GM12891 (cell line): ENCODE measurements at regions not wholly inside any gene's neighbourhood (a gene's known extent, or its start where the extent isn't known, plus 50 kb on each side); places are given as distances from the start of the nearest gene placed in this dataset.

Experiments
- DNase-seq: peaks from one replicate; pipeline ENCODE4 v3.0.0; 2011; ENCODE audit warnings: low spot score; ENCODE audit not compliant: insufficient read length
- FAIRE-seq: peaks from 2 replicates; lab custom pipeline; 2011; peaks lifted over from hg19 to GRCh38; lab: Jason Lieb, UNC
- PAX5 ChIP-seq: IDR thresholded peaks from 2 replicates; pipeline ENCODE4 v1.6.1; 2011; ENCODE audit warnings: low read length, moderate library complexity, mild to moderate bottlenecking; ENCODE audit not compliant: insufficient read depth, severe bottlenecking
- POLR2A ChIP-seq: IDR thresholded peaks from 2 replicates; pipeline ENCODE4 v1.6.1; 2011; ENCODE audit warnings: low read depth, low read length, control low read depth
- POLR2AphosphoS5 ChIP-seq: IDR thresholded peaks from 2 replicates; pipeline ENCODE4 v1.6.1; 2011; ENCODE audit warnings: low read depth, low read length, control low read depth
- POU2F2 ChIP-seq: IDR thresholded peaks from 2 replicates; pipeline ENCODE4 v1.6.1; 2011; ENCODE audit warnings: low read depth, mild to moderate bottlenecking, control low read depth, low read length, moderate library complexity
- SPI1 ChIP-seq: IDR thresholded peaks from 2 replicates; pipeline ENCODE4 v1.6.1; 2011; ENCODE audit warnings: low read depth, low read length, control low read depth
- TAF1 ChIP-seq: IDR thresholded peaks from 2 replicates; pipeline ENCODE4 v1.6.1; 2011; ENCODE audit warnings: low read depth, low read length, control low read depth

DNA sequence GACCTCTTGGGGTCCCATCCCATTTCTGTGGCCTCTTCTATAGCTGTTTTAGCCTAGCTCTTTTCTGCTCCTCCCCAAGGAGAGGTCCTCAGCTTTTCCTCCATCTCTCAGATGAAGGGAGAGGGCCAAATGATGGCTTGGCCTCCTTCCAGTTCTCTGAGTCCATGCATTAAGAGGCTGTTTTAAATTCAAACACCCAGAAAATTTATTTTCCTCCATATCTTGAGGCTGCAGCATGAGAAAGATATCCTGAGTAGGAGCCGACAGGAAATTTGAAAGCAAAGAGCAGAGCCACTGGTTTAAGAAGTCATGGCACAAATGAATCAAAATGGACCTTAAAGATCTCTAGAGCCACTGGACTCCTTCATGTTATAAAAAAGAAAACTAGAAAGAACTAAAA, 558.8 kb downstream of the MID1IP1 start:
- DNase-seq, result no peak
- no peak for TF ChIP-seq POLR2AphosphoS5
- no peak for TF ChIP-seq SPI1
- TF ChIP-seq PAX5, result no peak
- no peak for TF ChIP-seq TAF1
- TF ChIP-seq POLR2A, result no peak
- TF ChIP-seq POU2F2, result no peak
- no peak for FAIRE-seq

DNA sequence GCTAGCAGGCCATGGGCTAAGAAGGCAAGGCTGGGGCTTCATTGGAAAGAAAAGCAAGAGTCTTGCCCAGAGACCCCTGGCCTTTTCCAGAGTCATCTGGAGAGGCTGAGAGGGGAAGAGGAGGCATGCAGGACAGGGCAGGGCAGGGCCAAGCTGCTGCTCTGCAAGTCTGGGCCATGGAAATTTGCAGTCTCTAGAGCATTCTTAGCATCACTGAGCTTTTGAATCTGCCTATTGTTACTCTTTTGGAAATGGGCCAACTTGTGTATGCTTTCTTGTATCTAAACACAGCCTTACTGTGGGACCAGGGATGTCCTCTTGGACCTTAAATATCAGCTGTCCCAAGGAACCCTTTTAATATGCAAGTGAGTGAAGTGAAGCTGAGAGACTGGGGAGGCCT, 560.5 kb downstream of the MID1IP1 start:
- TF ChIP-seq POLR2A (no peak), TAF1 (no peak), SPI1 (no peak), PAX5 (no peak), POU2F2 (no peak)
- FAIRE-seq (no peak), DNase-seq (no peak)

DNA sequence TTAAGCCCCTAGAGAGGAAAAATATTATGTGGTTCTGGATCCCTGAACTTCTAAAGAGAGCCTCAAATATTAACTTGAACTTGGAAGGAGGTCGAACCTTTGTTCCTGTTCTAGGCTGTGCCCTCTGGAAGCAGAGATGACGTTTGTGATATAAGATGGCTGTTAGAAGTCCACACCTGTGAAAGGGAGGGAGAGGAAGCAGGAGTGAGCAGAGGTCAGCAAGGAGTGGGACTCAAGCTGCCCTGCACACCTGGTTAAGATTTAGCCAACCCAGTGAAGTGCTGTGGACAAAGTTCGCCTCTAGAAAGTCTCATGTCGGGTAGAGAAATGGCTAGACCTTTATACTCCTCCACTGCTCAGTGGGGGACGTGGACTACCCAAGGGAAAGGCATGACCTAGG, 566.2 kb downstream of the MID1IP1 start:
- no peak for DNase-seq
- no peak for FAIRE-seq
- TF ChIP-seq POLR2A, result no peak
- no peak for TF ChIP-seq SPI1
- no peak for TF ChIP-seq POU2F2

DNA sequence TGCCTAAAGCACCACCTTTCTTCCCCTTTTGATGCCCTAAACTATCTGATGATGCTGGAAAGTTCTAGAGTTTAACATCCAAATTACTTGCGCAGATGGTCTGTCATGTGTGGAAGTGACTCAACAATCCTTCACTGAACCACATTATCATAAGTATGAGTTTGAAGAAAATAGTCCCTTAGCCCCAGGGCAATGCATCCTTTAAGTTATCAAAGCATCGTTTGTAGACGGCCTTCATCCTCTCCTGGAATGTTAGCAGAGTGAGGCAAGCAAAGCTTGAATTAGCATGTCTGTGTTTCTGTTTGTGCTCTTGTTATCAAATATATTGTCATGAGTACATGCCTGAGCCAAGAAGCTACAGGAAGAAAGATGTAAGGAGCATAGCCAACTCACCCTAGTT, 570.9 kb downstream of the MID1IP1 start:
- no peak for DNase-seq
- FAIRE-seq, result no peak
- TF ChIP-seq POLR2A (no peak), POU2F2 (no peak), PAX5 (no peak), SPI1 (no peak), TAF1 (no peak), POLR2AphosphoS5 (no peak)

DNA sequence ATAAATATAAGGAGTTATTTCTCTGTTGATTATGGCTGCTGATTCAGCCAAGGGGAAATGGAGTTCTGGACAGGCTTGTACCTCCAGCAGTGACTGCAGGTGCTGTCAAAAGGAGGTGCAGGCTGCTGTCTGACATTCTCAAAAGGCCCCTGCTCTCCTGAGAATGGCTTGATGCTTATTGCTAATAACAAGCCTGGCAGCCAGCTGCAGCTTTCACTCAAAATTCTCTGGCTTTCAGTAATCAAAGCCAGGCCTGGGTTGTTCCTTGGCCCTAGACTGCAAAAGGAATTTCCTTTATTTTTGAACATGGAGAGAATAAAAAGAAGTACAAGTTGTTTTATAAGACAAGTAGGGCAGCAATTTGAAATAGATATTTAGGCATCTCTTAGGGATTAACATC, 575.9 kb downstream of the MID1IP1 start:
- TF ChIP-seq POU2F2 (no peak), POLR2A (no peak), PAX5 (no peak), TAF1 (no peak), POLR2AphosphoS5 (no peak), SPI1 (no peak)
- DNase-seq, result no peak
- no peak for FAIRE-seq

DNA sequence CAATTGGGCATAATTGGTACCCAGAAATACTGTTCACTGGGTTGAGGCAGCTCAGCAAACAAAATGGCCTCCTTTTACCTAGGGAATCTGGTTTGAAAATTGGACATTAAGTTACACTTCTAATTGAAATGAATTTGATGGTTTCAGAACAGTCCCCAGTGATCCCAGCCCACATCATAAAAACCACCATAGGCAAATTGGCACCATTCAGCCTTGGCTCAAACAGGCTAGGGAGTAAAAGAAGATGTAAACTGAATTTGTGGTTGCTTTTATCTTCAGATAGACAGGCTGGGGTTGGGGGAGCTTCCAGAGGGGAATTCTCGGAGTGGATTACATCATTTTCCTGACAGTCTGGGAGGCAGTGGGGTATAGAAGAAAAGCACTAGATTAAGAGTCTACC, 576.5 kb downstream of the MID1IP1 start:
- DNase-seq (no peak), FAIRE-seq (no peak)
- TF ChIP-seq POU2F2, result no peak
- no peak for TF ChIP-seq POLR2A
- TF ChIP-seq PAX5, result no peak
- TF ChIP-seq TAF1, result no peak
- no peak for TF ChIP-seq SPI1
- no peak for TF ChIP-seq POLR2AphosphoS5

- no peak for FAIRE-seq
- no peak for DNase-seq
- TF ChIP-seq PAX5 (no peak), POLR2A (no peak), SPI1 (no peak), TAF1 (no peak), POU2F2 (no peak), POLR2AphosphoS5 (no peak)
Observed at GRCh38 chrX:39381422-39381821, 580.2 kb downstream of the MID1IP1 start.

GRCh38 chrX:39384996-39385395, 583.7 kb downstream of the MID1IP1 start:
- DNase-seq, result no peak
- TF ChIP-seq POLR2AphosphoS5 (no peak), POU2F2 (no peak), SPI1 (no peak), POLR2A (no peak)
- no peak for FAIRE-seq

GRCh38 chrX:39388730-39389129, 587.5 kb downstream of the MID1IP1 start:
- no peak for TF ChIP-seq POLR2AphosphoS5
- no peak for TF ChIP-seq POLR2A
- TF ChIP-seq TAF1, result no peak
- no peak for TF ChIP-seq SPI1
- TF ChIP-seq POU2F2, result no peak
- no peak for TF ChIP-seq PAX5
- FAIRE-seq (no peak), DNase-seq (no peak)

DNA sequence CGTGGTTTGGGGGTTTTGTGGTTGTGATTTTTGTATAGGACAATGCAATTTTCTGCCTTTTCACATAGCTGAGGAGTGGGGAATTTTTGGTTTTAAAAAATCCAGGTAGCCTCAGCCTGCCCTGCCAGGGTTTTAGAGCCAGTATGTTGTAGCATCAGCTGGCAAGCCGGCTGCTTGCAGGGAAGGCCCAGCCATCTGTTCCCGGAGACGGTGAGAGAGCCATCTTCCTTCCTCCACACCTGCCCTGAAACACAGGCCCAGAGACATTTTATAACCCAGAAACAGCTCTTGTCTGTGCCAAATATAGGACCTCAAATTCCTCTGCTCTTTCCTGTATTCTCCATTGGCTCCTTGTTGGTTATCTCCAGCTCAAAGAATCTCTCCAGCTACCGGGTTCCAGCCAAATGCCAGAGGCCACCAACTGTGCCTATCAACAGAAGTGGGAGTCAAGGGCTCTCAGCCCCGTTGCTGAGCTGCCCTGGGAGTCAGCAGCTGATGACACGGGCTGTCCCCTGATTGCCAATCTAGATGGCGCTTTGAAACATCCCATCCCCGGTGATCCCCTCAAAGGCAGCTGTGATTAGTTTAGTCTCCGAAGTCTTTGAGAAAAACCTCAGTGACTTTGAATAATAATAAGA, 595.2 kb downstream of the MID1IP1 start:
- no peak for FAIRE-seq
- no peak for DNase-seq
- no peak for TF ChIP-seq POU2F2
